Vagina (tissue), 2 donors: ENCODE measurements at regions not wholly inside any gene's neighbourhood (a gene's known extent, or its start where the extent isn't known, plus 50 kb on each side); places are given as distances from the start of the nearest gene placed in this dataset.

ENCODE experiments used
- POLR2A ChIP-seq, 2 donors: fragments of 450-650 bp; IDR thresholded peaks; one replicate each; pipeline ENCODE4 v1.6.1; 2017; ENCODE audit warnings: antibody characterized with exemption in 2 of 2, mild to moderate bottlenecking in 2 of 2, moderate library complexity in 2 of 2
- POLR2AphosphoS5 ChIP-seq, 2 donors: sonication (generic); formaldehyde crosslinking; IDR thresholded peaks; one replicate each; pipeline ENCODE4 v1.9.0; 2017; ENCODE audit warnings: antibody characterized with exemption in 2 of 2, mild to moderate bottlenecking in 2 of 2, low read depth in 1 of 2; ENCODE audit not compliant: insufficient read depth in 1 of 2
- TF ChIP-seq, protein P1 (sequence below), 3 experiments: fragments of 450-650 bp in 2 of 3; fragments of 200-600 bp in 1 of 3; sonication (generic) in 1 of 3; IDR thresholded peaks; one replicate each; pipeline ENCODE4 v1.5.1; 2017 to 2019; ENCODE audit warnings: antibody characterized with exemption in 3 of 3, mild to moderate bottlenecking in 2 of 3, moderate library complexity in 2 of 3

- TF ChIP-seq POLR2A (IDR thresholded peaks at IDR 0.05) (no peak), POLR2AphosphoS5 (IDR thresholded peaks at IDR 0.05; ENCODE audit: insufficient read depth in 1 of 2, low read depth in 1 of 2) (no peak)
- TF ChIP-seq, protein P1, sequence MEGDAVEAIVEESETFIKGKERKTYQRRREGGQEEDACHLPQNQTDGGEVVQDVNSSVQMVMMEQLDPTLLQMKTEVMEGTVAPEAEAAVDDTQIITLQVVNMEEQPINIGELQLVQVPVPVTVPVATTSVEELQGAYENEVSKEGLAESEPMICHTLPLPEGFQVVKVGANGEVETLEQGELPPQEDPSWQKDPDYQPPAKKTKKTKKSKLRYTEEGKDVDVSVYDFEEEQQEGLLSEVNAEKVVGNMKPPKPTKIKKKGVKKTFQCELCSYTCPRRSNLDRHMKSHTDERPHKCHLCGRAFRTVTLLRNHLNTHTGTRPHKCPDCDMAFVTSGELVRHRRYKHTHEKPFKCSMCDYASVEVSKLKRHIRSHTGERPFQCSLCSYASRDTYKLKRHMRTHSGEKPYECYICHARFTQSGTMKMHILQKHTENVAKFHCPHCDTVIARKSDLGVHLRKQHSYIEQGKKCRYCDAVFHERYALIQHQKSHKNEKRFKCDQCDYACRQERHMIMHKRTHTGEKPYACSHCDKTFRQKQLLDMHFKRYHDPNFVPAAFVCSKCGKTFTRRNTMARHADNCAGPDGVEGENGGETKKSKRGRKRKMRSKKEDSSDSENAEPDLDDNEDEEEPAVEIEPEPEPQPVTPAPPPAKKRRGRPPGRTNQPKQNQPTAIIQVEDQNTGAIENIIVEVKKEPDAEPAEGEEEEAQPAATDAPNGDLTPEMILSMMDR (IDR thresholded peaks at IDR 0.05), result no peak
These were observed 221.7 kb upstream of the TMC3 start for GRCh38 chr15:81595752-81596151.
